ENCODE measurements at regions not wholly inside any gene's neighbourhood (a gene's known extent, or its start where the extent isn't known, plus 50 kb on each side); places are given as distances from the start of the nearest gene placed in this dataset.

DNA sequence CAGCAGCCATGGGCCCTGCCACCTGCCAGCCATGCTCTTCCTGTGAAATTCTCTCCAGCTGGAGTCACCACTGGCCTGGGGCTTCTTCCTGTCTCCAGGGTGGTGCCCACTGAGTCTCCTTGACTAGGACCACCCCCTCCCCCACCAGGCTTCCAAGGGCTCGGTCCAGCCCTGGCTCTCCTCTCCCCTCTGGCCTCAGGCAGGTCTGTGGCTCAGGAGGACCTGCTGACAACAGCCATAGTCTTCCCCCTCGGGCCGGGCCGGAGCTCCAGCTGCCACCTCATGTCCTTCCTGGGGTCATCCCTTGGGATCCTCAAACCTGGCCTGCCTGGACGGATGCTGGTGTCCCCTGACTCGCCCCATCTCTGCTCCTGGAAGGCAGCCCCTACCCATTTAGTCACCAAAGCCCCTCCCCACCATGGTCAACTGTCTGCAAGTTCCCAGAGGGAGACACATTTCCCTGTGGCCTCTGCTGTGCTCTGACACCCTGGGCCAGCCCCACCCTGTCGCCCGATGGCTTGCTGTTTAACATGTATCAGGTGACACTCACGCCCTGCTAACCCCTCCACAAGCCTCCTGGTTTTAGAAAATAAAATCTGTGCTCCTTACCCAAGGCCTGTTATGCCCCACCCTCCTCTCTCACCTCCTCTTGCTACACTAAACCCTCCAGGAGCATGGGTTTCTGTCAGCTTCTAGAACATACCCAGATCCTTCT lies 186.2 kb downstream of the RBFOX3 start:
- DNase-seq (ENCODE audit: low spot score in 2 of 2), result no peak
- H3K9me3 ChIP-seq, result no peaks in the 10 kb centered on the region
- no peaks in the 10 kb centered on the region for H3K36me3 ChIP-seq
- H3K27me3 ChIP-seq, result peaks cover 0 to 85% of the 10 kb centered on the region in 2 donors
- no peak for TF ChIP-seq POLR2A (IDR thresholded peaks at IDR 0.05)
- no peak for TF ChIP-seq POLR2AphosphoS5 (IDR thresholded peaks at IDR 0.05)
- TF ChIP-seq, protein P1, sequence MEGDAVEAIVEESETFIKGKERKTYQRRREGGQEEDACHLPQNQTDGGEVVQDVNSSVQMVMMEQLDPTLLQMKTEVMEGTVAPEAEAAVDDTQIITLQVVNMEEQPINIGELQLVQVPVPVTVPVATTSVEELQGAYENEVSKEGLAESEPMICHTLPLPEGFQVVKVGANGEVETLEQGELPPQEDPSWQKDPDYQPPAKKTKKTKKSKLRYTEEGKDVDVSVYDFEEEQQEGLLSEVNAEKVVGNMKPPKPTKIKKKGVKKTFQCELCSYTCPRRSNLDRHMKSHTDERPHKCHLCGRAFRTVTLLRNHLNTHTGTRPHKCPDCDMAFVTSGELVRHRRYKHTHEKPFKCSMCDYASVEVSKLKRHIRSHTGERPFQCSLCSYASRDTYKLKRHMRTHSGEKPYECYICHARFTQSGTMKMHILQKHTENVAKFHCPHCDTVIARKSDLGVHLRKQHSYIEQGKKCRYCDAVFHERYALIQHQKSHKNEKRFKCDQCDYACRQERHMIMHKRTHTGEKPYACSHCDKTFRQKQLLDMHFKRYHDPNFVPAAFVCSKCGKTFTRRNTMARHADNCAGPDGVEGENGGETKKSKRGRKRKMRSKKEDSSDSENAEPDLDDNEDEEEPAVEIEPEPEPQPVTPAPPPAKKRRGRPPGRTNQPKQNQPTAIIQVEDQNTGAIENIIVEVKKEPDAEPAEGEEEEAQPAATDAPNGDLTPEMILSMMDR (IDR thresholded peaks at IDR 0.05), result no peak
- intact Hi-C loops (cut with DNase I; ENCODE audit: low total_unique reads), result no loop called here
- no peaks in the 10 kb centered on the region for H3K4me1 ChIP-seq
- no peak overlapping the region for H3K4me3 ChIP-seq
- H3K27ac ChIP-seq, result no peak overlapping the region

DNA sequence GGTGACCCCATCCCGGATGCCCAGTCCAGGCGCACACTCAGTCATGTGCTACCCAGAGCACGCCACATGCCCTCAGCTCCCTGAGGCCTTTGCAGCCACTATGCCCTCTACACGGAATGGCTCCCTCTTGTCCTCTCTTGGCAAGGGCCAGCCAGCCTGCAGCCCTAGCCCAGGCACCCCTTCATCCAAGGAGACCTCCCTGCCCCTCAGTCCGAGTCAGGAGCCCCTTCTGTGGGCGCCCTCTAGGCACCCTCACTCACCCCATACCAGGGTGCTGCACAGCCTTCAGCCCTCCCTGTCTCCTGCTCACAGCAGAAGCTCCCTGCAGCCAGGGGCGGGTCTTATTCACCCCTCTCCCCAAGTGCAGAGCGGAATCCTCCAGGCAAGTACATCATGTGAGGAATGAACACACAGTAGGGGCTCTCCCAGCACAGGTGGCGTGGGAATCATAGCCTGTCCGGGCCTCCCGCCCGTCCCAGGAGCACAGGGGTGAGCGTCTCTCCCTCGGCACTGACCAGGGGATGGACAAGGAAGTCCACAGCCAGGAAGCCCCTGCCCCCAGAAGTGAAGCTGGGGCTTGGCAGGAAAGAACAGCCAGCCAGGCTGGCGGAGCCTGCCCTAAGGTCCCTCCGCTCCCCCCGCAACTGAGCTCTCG lies 186.9 kb downstream of the RBFOX3 start:
- H3K9me3 ChIP-seq, result no peaks in the 10 kb centered on the region
- H3K4me3 ChIP-seq, result no peak overlapping the region
- TF ChIP-seq POLR2A (IDR thresholded peaks at IDR 0.05), result no peak
- no peak for TF ChIP-seq POLR2AphosphoS5 (IDR thresholded peaks at IDR 0.05)
- TF ChIP-seq, protein P1 (IDR thresholded peaks at IDR 0.05), result no peak
- DNase-seq (ENCODE audit: low spot score in 2 of 2), result no peak
- H3K27ac ChIP-seq, result no peak overlapping the region
- H3K27me3 ChIP-seq, result peaks cover 0 to 85% of the 10 kb centered on the region in 2 donors
- H3K4me1 ChIP-seq, result no peaks in the 10 kb centered on the region
- H3K36me3 ChIP-seq, result no peaks in the 10 kb centered on the region
- intact Hi-C loops (cut with DNase I; ENCODE audit: low total_unique reads), result no loop called here

DNA sequence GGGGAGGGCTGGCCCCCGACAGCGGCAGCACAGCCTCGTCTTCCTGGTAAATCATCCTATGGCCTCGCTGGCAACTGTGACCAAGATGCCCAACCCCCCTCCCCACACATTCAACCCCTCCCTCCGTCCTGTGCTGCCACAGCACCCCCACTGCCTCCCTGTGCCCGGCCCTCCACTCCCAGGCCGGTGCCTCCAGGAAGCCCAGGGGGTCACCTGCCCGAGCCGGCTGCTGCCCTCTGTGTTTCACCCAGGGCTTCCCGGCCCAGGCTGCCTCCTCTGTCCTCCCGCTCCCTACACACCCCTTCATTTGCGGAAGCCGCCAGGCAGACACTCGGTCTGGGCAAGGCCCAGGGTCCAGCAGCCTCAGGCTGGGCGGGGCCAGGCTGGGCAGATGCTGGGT lies 188.6 kb downstream of the RBFOX3 start:
- H3K27me3 ChIP-seq, result peaks cover 0 to 84% of the 10 kb centered on the region in 2 donors
- H3K36me3 ChIP-seq, result no peaks in the 10 kb centered on the region
- H3K27ac ChIP-seq, result no peak overlapping the region
- no peak for DNase-seq (ENCODE audit: low spot score in 2 of 2)
- TF ChIP-seq, protein P1 (IDR thresholded peaks at IDR 0.05), result no peak
- TF ChIP-seq POLR2A (IDR thresholded peaks at IDR 0.05), result no peak
- TF ChIP-seq POLR2AphosphoS5 (IDR thresholded peaks at IDR 0.05), result no peak
- no peaks in the 10 kb centered on the region for H3K4me1 ChIP-seq
- H3K4me3 ChIP-seq, result no peak overlapping the region
- no peaks in the 10 kb centered on the region for H3K9me3 ChIP-seq
- intact Hi-C loops (cut with DNase I; ENCODE audit: low total_unique reads), result no loop called here

DNA sequence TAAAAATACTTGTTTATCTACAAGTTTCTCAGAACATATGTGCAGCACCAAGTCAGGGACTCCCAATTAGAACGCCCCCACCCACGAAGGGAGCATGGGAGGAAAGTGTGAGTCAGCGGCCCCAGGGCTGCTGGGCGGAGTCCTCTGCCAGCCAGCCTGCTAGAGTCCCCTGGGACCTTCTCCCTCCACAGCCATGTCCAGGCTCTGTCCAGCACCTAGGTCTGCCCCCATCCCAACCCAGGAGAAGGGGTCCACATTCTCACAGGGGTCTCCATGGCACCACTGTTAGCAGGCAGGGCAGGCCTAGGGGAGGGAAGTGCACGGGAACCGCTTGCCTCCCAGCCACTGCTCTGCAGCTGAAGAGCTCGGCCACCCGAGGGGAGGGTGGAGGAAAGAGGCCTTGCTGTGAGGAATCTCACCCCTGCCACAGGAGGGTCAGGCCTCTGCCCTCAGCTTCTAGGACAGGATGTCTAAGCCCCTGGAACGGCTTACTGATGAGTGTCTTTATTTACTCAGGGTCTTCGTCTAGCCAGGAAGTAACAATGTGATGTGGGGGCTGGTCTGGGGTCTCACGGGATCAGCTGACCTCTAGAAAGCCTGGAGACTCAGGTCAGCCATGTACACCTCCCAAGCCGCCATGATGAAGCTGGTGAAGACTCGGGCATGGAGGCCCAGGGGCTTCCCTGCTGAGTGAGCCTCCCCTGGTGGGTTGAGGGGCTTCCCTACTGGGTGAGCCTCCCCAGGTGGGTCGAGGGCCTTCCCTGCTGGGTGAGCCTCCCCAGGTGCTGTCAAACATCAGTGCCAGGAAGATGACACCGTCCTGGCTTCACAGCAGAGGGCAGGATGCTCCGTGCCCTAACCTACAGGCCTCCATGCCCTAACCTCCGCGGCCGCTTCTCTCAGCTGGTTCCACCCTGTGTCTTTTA lies 190.3 kb downstream of the RBFOX3 start:
- H3K36me3 ChIP-seq, result no peaks in the 10 kb centered on the region
- TF ChIP-seq, protein P1 (IDR thresholded peaks at IDR 0.05), result no peak
- TF ChIP-seq POLR2A (IDR thresholded peaks at IDR 0.05) (no peak), POLR2AphosphoS5 (IDR thresholded peaks at IDR 0.05) (no peak)
- intact Hi-C loops (cut with DNase I; ENCODE audit: low total_unique reads), result no loop called here
- H3K9me3 ChIP-seq, result no peaks in the 10 kb centered on the region
- no peak overlapping the region for H3K4me3 ChIP-seq
- no peaks in the 10 kb centered on the region for H3K4me1 ChIP-seq
- H3K27me3 ChIP-seq, result peaks cover 0 to 87% of the 10 kb centered on the region in 2 donors
- DNase-seq (ENCODE audit: low spot score in 2 of 2), result no peak
- H3K27ac ChIP-seq, result no peak overlapping the region

Measured in breast epithelium (tissue), 4 donors.